NCI-H1436 treated with DMSO at 0.1 percent for 48 hours (cell line): ENCODE measurements at regions not wholly inside any gene's neighbourhood (a gene's known extent, or its start where the extent isn't known, plus 50 kb on each side); places are given as distances from the start of the nearest gene placed in this dataset.
"Not testable (repeated sequence)": the region's sequence is repeated elsewhere in the genome, so short reads cannot be mapped to it uniquely, and the experiment has no call there.

Source experiments
- DNase-seq: peaks from one replicate; lab custom pipeline; 2025; lab: John Stamatoyannopoulos, UW

DNA sequence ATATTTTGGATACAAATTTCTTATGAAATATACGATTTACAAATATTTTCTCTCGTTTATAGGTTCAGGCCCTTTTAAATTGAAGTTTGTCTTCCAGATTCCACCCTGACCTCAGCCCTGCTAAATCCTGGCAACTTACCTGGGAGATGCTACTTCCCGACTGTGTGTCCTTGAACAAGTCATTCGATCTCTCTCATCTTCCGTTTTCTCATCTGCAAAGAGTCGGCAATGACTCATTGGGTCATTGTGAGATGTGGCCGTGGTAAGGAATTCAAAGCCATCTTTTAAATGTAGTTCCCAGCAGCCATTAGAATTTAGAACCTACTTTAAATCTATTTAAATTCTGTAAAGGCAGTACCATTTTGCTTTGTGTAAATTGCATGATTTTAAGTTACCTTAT lies 72.5 kb downstream of the LHX2 start:
- no peak for DNase-seq

DNA sequence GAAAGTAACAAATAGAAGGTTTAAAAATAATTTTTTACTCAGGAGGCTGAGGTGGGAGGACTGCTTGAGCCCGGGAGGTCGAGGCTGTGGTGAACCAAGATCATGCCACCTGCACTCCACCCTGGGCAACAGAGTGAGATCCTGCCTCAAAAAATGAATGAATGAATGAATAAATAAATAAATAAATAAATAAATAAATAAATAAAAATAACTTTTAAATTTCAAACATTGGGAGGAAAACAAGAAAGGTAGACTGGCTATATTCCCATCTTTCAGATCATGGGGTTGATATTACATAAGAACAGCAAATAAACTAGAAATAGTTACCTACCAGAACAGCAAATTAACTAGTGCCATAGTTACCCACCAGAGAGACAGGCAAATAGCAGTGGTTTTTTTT lies 75.7 kb downstream of the LHX2 start:
- no peak for DNase-seq

DNA sequence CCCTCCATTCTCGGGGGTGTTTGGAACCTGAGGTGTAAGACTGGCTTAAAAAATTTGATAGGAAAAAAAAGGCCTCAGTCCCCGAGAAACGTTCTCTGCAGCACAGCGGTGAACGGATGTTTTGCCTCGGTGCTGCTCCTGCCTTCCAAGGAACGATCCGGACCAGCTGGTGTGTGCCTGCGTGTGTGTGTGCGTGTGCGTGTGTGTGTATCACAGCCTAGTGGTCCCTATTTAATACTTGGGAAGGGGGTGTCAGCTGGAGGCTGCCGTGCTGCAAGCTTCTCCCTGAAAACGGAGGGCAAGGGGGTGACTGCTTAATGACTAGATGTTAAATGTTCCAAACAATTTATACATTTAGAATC lies 76.9 kb downstream of the LHX2 start:
- DNase-seq: no peak

DNA sequence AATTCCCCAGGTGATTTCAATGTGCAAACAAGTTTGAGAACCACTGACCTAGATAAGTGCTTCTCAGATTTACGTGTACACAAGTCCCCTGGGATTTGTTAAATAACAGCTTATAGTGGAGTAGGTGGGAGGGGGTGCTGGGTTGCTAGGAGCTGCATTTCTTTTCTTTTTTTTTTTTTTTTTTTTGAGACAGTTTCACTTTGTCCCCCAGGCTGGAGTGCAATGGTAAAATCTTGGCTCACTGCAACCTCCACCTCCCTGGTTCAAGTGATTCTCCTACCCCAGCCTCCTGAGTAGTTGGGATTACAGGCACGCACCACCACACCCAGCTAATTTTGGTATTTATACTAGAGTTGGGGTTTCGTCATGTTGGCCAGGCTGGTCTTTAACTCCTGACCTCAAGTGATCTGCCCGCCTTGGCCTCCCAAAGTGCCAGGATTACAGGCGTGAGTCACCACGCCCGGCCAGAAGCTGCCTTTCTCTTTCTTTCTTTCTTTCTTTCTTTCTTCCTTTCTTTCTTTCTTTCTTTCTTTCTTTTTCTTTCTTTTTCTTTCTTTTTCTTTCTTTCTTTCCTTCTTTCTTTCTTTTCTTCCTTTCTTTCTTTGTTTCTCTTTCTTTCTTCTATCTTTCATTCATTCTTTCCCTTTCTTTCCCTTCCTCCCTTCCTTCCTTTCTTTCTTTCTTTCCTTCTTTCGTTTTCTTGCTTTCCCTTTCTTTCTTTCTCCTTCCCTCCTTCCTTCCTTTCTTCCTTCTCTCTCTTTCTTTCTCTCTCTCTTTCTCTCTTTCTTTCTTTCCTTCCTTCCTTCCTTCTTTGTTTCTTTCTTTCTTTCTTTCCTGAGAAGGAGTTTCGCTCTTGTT lies 78.3 kb downstream of the LHX2 start:
- peak; percentile 69 for DNase-seq

DNA sequence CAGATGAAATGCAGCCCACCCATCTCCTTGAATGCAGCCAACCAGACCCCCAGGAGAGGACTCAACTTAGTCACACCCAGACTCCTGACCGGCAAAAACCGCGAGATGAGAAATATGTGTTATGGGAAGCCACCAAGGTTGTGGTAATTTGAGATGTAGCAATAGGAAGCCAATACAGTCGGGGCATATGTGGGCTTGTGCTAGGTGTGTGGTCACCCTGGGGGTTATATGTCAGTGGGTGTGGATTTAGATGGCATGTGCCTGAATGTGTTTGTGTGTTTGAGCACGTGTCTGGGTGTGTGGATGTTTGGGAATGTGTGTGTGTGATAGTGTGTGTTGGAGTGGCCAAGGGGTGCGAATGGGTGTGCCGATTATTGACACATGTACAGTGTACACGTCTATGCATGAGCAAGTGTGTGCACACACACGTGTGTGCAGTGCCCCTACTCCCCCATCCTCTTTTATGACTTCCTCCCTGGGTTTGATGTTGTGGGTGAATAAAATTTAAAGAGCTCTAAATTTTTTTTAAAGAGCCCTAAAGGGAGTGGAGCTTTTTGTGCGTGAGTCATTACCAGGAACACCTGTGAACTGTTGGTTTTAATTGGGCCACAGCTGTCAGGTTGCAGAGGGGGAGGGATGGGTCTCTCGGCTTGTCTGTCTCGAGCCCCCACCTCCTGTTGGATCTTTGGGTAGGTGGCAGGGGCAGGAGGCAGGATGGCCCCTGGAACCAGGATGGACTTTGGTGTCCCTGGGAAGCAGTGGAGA lies 86.8 kb downstream of the LHX2 start:
- no peak for DNase-seq

DNA sequence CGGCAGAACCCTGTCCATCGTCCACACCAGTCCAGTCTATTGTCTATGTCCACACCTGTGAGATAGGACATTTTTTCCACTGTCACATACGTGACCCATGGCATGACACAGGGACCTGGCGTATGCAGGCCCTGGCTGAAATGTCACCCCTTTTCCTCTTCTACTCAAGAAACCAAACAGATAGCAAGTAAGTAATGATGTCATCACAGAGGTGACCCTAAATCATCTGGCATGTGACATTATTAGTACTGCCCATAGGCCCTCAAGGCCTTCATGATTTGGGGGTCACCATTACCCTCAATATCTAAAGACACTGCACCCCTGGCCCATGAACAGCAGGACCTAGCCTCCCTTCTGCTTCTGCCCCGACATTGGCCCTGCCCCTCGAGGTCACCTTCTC lies 88.3 kb downstream of the LHX2 start:
- DNase-seq: no peak

DNA sequence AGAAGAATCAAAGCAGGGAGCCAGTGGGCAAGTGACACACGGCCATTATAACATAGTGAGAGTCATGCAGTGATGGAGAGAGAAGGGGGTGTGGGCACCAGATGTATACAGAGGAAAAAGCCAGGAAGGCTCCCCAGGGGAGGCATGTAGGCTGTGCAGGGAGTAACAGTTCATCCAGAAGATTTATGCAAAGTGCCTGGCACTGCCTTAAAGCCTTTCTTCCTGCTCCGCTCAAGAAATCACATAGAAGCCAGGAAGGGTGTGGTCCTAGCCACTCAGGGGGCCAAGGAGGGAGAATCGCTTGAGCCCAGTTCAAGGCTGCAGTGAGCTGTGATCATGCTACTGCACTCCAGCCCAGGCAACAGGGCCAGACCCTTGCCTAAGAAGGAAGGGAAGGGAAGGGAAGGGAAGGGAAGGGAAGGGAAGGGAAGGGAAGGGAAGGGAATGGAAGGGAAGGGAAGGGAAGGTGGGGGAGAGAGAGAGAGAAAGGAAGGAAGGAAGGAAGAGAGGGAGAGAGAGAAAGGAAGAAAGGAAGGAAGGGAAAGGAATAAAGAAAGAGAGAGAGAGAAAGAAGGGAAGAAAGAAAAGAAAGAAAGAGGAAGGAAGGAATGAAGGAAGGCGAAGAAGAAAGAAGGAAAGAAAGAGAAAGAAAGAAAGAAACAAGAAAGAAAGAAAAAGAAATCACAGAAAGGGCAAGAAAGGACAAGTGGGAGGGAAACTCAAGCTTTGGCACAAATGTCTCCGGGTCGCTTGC lies 89.8 kb downstream of the LHX2 start:
- DNase-seq: no peak

DNA sequence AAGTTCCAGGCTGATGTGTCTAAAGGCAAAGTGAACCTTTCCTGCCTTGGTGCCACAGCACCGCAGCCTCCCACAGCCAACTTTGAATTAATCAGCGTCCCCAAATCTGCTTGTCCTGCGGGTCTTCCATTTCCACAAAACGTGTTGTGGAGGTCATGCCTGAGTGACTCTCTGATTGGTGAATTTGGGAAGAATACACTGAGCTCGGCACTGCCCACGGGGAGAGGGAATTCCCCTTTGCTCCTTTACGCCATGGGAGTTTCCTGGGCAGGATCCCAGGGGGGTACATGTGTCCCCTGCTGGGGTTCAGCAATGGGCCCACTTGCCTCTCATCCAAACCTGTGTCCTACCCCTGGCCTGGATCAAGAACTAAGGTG lies 90.4 kb downstream of the LHX2 start:
- DNase-seq: no peak

DNA sequence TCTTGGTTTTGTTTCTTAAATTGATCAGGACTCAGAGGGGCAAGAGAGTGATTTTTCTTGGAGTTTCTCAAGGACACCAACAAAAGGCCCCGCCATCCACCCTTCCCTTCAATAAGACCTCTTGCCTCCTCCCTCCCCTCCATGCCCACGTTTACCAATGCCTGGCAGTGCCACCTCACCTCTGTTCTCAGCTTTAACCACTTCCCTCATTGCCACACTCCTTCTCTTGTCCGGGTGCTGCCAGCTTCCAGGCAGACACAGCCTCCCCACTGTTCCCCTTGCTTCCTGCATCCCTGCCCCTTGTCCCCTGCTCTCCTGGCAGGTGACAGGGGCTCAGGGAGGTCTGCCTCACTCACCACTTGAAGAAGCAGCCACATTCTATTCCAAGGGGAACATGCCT lies 90.8 kb downstream of the LHX2 start:
- no peak for DNase-seq

DNA sequence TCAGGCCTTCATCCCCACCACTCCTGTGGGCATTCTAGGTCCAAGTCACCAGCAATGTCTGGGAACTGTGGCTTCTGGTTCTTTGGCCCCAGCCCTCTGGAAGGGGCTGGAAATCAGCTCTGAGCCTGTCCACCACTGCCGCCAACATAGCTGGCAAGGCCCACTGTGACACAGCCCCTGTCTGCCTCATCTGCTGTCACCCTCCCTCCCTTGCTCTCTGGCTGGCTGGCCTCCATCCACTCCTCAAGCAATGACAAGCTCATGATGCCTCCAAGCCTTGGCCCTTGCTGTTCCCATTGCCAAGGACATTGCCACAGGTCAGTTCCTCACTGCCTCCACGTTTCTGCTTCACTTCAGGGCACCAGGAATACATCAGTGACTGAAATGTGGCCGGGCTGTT lies 93.7 kb downstream of the LHX2 start:
- DNase-seq: no peak

DNA sequence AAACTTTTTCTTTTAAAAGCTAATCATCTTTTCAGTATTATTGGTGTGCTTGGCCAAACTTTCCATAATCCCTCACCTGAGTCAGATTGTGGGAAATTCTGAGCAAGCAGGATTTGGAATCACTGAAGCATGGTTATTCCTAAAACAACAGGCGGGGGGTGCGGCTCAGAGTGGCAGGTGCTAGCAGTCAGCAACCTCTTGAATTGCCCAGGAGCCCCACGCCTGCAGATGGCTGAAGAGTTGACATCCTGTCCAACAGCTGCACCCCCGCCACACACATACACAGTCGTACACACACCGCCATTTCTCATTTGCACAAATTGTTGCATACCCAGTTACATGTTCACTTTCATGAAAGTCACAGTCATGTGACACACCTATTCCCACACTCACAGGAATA lies 96.6 kb downstream of the LHX2 start:
- DNase-seq: no peak

DNA sequence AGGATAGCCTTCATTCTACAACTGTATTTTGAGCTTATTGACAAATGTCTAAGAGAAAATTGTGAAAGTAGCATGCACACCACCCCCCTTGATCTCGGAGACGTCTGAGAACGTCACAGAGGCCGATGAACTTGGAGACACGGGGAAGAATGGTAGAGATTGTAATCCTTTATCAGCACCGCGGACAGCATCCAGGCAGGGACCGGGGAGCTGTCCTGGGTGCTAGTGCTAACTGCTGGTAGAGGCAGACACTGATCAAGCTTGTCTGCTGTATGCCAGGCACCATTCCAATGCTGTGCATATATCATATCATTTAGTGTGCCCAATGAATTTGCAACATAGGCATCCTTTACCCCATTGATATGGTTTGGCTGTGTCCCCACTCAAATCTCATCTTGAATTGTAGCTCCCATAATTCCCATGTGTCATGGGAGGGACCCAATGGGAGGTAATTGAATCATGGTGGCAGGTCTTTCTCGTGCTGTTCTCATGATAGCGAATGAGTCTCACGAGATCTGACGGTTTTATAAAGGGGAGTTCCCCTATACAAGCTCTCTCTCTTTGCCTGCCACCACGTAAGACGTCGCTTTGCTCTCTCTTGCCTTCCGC lies 98.8 kb downstream of the LHX2 start:
- DNase-seq: no peak

DNA sequence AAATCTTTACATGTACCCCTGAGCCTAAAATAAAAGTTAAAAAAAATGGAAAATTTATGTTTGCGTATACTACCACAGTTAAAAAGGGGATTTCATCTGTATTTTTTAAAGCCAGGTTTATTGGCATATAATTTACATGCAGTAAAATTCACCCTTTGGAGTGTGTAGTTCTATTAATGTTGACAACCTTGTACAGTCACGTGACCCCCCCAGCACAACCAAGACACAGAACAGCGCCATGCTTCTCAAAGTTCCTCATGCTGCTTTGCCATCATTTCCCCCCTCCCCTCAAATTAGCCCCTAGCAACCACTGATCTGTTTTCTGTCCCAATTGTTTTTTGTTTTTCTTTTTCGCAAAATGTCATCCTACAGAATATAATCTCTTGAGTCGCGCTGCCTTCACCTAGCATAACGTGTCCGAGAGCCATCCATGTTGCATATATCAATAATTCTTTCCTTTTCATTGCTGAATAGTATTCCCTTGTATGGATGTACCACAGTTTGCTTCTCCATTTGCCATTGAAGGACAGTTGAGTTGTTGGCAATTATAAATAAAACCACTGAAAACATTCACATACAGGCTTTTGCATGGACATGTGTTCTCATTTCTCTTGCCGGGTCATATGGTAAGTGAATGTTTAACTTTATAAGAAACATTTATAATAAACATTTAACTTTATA lies 105.3 kb downstream of the LHX2 start:
- DNase-seq: no peak

DNA sequence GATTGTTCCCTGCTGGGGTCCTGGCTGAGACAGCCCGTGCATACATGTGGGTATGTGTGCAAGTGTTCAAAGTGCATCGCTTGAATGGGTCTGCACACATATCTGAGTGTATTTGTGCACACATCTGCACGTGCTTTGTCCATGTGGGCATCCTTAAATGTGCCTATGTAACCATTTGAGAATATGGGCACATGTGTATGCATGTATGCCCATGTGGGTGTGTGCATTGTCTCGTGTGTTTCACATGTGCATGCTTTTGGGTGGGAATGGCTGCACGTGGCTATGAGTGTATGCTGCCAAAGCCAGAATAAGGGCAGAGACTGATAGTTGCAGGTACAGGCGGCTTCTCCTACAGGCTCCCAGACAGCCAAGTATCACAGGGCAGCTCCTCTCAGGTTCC lies 107.3 kb downstream of the LHX2 start:
- DNase-seq: no peak

DNA sequence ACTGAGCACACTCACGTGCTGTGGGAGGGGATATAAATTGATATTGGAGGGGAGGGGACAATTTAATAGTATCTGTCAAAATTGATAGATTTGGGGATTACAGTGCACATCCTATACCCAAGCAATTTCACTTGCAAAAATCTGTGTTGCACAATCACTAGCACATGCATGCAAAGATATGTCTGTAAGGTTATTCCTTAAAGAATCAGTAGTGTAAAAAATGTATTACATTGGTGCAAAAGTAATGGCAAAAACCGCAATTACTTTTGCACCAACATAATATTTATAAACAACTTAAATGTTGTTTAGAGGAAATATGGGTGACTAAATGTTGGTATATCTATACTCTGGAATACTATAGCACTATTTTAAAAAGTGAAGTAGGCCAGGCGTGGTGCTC lies 108.7 kb downstream of the LHX2 start:
- DNase-seq: no peak

DNA sequence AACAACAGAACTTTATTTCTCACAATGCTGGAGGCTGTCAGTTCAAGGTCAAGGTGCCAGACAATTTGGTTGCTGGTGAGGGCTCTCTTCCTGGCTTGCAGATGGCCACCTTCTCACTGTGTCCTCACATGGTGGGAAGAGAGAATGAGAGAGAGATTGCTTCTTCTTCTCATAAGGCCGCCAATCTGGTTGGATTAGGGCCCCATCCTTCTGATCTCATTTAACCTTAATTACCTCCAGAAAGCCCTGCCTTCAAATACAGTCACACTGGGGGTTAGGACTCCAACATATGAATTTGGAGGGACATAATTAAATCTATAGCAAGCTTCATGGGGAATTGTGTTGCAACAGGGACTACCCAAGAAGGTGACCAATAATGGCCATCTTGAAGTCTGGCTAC lies 110.2 kb downstream of the LHX2 start:
- DNase-seq: no peak

DNA sequence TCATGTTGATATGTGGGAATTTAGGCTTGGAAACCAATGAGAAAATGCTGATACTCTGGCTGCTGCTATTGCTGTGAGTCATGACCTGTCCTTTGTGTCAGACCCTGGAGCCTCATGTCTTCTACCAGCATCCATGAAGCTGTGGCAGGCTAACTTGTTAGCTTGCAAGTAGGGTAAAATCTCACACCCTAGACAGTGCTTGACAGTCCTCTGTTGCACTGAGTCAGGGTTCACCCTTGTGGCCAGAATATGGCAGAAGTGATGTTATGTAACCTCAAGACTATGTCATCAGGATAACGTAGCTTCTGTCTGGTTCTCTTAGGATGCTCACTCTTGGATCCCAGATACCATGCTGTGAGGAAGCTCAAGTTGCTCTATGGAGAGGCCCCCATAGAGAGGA lies 110.8 kb downstream of the LHX2 start:
- DNase-seq: no peak

DNA sequence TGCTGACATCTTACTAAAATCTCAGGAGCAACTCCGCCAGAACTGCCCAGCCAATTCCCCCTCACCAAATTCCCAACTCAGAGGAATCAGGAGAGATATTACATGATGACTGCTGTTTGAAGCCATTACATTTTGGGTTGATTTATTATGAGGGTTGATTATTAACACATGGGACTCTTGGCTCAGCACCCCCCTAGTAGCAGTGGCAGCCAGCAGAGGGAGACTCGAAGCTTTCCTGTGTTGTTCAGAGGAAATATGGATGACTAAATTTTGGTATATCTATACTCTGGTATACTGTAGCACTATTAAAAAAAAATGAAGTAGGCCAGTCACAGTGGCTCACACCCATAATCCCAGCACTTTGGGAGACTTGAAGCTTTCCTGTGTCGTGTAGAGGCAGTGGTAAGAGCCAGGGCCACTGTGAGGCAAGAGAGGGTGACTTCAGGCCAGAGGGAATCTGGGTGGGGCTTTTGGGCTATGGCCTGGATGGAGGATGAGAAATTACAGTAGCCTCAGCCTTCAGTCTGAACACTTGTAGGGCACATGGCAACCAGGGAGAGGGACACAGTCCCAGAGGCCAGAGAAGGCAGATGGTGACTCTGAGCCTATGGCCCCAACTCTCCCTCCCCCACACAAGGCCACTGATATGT lies 111.4 kb downstream of the LHX2 start:
- DNase-seq: no peak

DNA sequence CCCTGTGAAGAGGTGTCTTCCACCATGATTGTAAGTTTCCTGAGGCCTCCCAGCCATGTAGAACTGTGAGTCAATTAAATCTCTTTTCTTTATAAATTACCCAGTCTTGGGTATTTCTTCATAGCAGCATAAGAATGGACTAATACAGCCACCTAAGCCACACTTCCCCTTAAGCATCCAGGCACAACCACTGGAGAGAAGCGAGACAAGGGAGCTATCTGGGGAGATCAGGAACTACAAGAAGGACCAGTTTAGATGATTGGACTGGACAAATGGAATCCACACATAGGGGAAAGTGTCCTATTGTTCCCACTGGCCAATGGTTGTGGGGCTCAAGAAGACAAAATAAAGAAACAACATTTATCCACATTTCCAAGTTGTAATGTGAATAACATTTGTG lies 112.1 kb downstream of the LHX2 start:
- not testable (repeated sequence) for DNase-seq

DNA sequence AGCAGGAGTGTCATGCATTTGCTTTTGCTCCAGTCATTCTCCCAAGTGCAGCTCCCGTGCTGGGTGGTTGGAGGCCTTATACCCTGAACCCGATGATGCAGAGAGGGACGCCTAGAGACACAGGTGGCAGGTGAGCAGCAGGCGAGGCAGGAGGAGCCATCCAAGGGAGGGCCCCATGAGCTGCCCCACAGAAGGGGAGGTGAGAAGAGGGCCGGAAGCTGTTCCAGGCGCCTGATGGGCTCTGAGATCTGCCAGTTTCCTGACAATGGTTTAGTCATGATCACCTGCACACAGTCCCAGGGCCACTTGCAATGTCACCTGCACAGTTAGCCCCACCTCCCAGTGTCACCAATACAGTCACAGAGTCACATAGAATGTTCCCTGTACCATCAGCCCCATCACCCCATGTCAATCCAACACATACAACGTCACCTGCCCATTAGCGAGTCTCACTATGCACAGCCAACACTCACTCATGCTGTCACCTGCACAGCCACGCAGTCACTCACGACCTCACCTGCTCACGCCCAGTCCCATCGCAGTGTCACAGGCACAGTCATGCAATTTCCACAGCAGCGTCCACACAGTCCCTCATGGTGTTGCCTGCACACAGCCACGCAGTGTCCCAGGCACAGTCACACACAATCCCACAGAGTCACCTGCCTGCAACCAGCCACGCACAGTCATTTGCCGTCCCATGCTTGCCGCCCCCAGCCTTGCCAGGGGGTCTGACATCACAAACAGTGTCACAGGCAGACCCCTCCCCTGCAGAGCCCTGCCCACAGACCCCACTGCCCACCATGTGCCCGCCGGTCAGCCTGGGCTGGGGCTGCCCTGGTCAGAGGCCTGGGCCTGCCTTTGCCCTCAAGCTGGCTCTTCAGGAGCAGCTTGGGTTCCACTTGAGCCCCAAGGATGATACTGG lies 113.4 kb downstream of the LHX2 start:
- DNase-seq: no peak

DNA sequence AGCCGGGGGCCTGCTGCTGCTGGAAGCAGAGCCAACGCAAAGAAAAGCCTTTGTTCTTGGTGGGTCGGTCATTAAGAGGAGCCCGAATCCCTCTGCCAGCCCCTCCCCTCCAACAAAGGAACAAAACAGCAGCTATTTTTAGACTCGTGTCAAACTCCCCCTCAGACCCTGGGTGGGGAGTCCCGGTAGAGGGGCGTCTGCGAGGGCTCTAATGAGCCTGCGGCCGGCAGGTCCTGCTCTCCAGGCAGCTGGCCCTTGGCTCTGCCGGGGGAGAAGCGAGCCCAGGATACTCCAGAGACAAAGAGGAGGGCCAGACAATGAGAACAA lies 114.0 kb downstream of the LHX2 start:
- no peak for DNase-seq
